ENCODE measurements at regions not wholly inside any gene's neighbourhood (a gene's known extent, or its start where the extent isn't known, plus 50 kb on each side); places are given as distances from the start of the nearest gene placed in this dataset.
"Not testable (repeated sequence)": the region's sequence is repeated elsewhere in the genome, so short reads cannot be mapped to it uniquely, and the experiment has no call there.

DNA sequence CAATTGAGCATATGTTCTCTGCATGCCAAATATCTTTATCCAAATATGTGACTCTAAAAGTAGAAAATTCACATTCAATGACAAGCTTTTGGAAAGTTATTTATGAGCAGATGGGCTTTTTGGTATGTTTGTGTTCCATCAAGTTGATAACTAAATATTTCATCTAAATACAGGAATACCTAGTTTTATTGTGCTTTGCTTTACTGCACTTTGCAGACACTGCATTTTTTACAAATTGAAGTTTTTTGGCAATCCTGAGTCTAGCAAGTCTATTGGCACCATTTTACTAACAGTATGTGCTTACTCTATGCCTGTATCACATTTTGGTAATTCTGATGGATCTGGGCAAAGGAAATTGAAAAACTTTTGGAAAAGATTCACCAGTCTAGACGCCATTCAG, 133.8 kb downstream of the ATXN7L3B start:
- H3K27ac ChIP-seq (ENCODE audit: low read depth in 2 of 2, low read length in 2 of 2), result no peak overlapping the region
- intact Hi-C loops (cut with DNase I), result no loop called here
- no peaks in the 10 kb centered on the region for H3K36me3 ChIP-seq (ENCODE audit: control insufficient read depth in 2 of 3, insufficient read depth in 3 of 3, low read length in 3 of 3)
- H3K9ac ChIP-seq (ENCODE audit: low read length in 3 of 3), result no peak overlapping the region
- no peaks in the 10 kb centered on the region for H3K9me3 ChIP-seq (ENCODE audit: control insufficient read depth in 2 of 3, insufficient read depth in 1 of 3, low read length in 3 of 3)
- H3K4me3 ChIP-seq (ENCODE audit: low read length in 3 of 3), result no peak overlapping the region
- no peaks in the 10 kb centered on the region for H3K27me3 ChIP-seq (ENCODE audit: control insufficient read depth, insufficient read depth, low read length)
- DNase-seq (no peak), FAIRE-seq (no peak)
- H3K4me1 ChIP-seq (ENCODE audit: control insufficient read depth in 2 of 3, insufficient read depth in 2 of 3, low read depth in 1 of 3, low read length in 3 of 3), result no peaks in the 10 kb centered on the region
- TF ChIP-seq, protein P1, sequence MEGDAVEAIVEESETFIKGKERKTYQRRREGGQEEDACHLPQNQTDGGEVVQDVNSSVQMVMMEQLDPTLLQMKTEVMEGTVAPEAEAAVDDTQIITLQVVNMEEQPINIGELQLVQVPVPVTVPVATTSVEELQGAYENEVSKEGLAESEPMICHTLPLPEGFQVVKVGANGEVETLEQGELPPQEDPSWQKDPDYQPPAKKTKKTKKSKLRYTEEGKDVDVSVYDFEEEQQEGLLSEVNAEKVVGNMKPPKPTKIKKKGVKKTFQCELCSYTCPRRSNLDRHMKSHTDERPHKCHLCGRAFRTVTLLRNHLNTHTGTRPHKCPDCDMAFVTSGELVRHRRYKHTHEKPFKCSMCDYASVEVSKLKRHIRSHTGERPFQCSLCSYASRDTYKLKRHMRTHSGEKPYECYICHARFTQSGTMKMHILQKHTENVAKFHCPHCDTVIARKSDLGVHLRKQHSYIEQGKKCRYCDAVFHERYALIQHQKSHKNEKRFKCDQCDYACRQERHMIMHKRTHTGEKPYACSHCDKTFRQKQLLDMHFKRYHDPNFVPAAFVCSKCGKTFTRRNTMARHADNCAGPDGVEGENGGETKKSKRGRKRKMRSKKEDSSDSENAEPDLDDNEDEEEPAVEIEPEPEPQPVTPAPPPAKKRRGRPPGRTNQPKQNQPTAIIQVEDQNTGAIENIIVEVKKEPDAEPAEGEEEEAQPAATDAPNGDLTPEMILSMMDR (IDR thresholded peaks at IDR 0.05; ENCODE audit: borderline replicate concordance, extremely low read depth, insufficient read depth), result no peak

DNA sequence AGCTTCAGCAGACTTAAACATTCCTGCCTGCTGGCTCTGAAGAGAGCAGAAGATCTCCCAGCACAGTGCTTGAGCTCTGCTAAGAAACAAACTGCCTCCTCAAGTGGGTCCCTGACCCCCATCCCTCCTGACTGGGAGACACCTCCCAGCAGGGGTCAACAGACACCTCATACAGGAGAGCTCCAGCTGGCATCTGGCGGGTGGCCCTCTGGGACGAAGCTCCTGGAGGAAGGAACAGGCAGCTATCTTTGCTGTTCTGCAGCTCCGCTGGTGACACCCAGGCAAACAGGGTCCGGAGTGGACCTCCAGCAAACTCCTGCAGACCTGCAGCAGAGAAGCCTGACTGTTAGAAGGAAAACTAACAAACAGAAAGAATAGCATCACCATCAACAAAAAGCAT, 139.3 kb downstream of the ATXN7L3B start:
- H3K9ac ChIP-seq (ENCODE audit: low read length in 3 of 3); H3K4me1 ChIP-seq (ENCODE audit: control insufficient read depth in 2 of 3, insufficient read depth in 2 of 3, low read depth in 1 of 3, low read length in 3 of 3); H3K4me3 ChIP-seq (ENCODE audit: low read length in 3 of 3); intact Hi-C loops (cut with DNase I); H3K27ac ChIP-seq (ENCODE audit: low read depth in 2 of 2, low read length in 2 of 2); H3K9me3 ChIP-seq (ENCODE audit: control insufficient read depth in 2 of 3, insufficient read depth in 1 of 3, low read length in 3 of 3); H3K27me3 ChIP-seq (ENCODE audit: control insufficient read depth, insufficient read depth, low read length); FAIRE-seq; H3K36me3 ChIP-seq (ENCODE audit: control insufficient read depth in 2 of 3, insufficient read depth in 3 of 3, low read length in 3 of 3): not testable (repeated sequence)
- DNase-seq, result peak in 1 of 5 donors; percentile 37

DNA sequence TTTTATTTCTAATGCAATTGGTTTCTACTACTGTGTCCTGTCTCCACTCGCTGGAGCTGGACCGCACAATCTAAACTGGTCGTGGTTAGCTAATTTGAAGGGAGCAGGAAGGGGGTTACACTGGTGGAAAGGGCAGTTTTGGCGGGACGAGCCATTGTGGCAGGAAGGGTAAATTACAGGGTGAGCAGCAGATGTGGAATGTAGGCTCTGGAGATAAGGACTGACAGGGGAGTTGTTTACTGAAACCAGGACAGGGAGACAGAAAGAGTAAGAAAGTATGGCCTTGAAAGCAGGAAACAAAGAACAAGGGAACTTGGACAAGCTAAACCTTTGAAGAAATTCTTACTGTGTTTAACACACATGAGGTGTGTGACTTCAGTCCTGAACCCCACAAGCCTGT, 147.8 kb downstream of the ATXN7L3B start:
- Histone ChIP-seq H3K4me3 (ENCODE audit: low read length in 3 of 3) (no peak overlapping the region), H3K9ac (ENCODE audit: low read length in 3 of 3) (no peak overlapping the region), H3K27ac (ENCODE audit: low read depth in 2 of 2, low read length in 2 of 2) (no peak overlapping the region), H3K9me3 (ENCODE audit: control insufficient read depth in 2 of 3, insufficient read depth in 1 of 3, low read length in 3 of 3) (no peaks in the 10 kb centered on the region), H3K36me3 (ENCODE audit: control insufficient read depth in 2 of 3, insufficient read depth in 3 of 3, low read length in 3 of 3) (no peaks in the 10 kb centered on the region), H3K4me1 (ENCODE audit: control insufficient read depth in 2 of 3, insufficient read depth in 2 of 3, low read depth in 1 of 3, low read length in 3 of 3) (no peaks in the 10 kb centered on the region), H3K27me3 (ENCODE audit: control insufficient read depth, insufficient read depth, low read length) (no peaks in the 10 kb centered on the region)
- intact Hi-C loops (cut with DNase I), result no loop called here
- FAIRE-seq (no peak), DNase-seq (no peak)
- TF ChIP-seq, protein P1 (IDR thresholded peaks at IDR 0.05; ENCODE audit: borderline replicate concordance, extremely low read depth, insufficient read depth), result no peak

DNA sequence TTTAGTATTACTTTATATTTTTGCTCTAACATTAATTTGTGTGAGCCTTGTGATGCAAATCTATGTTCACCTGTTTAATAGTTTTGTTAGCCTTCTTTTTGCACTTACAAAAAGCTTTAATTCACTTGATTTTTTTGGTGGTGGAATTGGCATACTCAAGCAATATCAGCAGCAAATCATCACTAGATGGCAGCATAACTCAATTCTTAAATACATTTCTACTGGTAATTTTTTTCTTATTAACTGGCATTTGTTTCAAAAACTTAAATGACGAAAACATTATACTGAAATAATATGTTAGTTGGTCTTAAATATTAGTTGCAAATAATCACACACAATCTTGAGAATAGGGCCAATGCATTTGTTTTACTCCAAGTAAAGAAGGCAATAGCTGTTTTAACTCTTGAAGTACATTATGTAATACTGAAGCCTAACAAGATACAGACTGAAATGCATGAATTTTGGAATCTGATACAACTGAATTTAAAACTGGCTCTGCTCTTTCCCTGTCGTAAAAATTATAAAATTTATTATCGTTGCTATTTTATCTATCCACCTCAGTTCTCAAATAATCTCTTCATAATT, 151.5 kb downstream of the ATXN7L3B start:
- DNase-seq, result peak in 2 of 5 donors; percentile 56 to 71
- Histone ChIP-seq H3K4me3 (ENCODE audit: low read length in 3 of 3) (no peak overlapping the region), H3K27me3 (ENCODE audit: control insufficient read depth, insufficient read depth, low read length) (no peaks in the 10 kb centered on the region), H3K27ac (ENCODE audit: low read depth in 2 of 2, low read length in 2 of 2) (no peak overlapping the region), H3K36me3 (ENCODE audit: control insufficient read depth in 2 of 3, insufficient read depth in 3 of 3, low read length in 3 of 3) (no peaks in the 10 kb centered on the region), H3K4me1 (ENCODE audit: control insufficient read depth in 2 of 3, insufficient read depth in 2 of 3, low read depth in 1 of 3, low read length in 3 of 3) (no peaks in the 10 kb centered on the region), H3K9ac (ENCODE audit: low read length in 3 of 3) (no peak overlapping the region), H3K9me3 (ENCODE audit: control insufficient read depth in 2 of 3, insufficient read depth in 1 of 3, low read length in 3 of 3) (no peaks in the 10 kb centered on the region)
- peak; percentile 92 for FAIRE-seq
- intact Hi-C loops (cut with DNase I), result no loop called here
- TF ChIP-seq, protein P1 (IDR thresholded peaks at IDR 0.05; ENCODE audit: borderline replicate concordance, extremely low read depth, insufficient read depth), result peak; percentile 58
